Lower leg skin (tissue), 4 donors: ENCODE measurements at regions not wholly inside any gene's neighbourhood (a gene's known extent, or its start where the extent isn't known, plus 50 kb on each side); places are given as distances from the start of the nearest gene placed in this dataset.

Experiments used
- DNase-seq, 2 donors: peaks; one replicate each; pipeline ENCODE4 v3.0.0-alpha.2; 2019; ENCODE audit warnings: low spot score in 2 of 2
- H3K4me3 ChIP-seq: fragments of 200-600 bp; sonication (generic); 2 replicates; pipeline ENCODE4 v1.5.1; 2017; ENCODE audit warnings: mild to moderate bottlenecking, low read depth; ENCODE audit not compliant: poor library complexity, severe bottlenecking
- CTCF ChIP-seq, 3 donors: fragments of 450-650 bp; IDR thresholded peaks; one replicate each; pipeline ENCODE4 v1.5.1; 2016; ENCODE audit warnings: antibody characterized with exemption in 3 of 3, mild to moderate bottlenecking in 3 of 3, moderate library complexity in 2 of 3
- POLR2A ChIP-seq, 2 donors: fragments of 450-650 bp; IDR thresholded peaks; one replicate each; pipeline ENCODE4 v1.6.1; 2016 to 2017; ENCODE audit warnings: antibody characterized with exemption in 2 of 2, mild to moderate bottlenecking in 1 of 2, moderate library complexity in 1 of 2
- WGBS, 2 donors: methylation state at CpG; one replicate each; pipeline ENCODE4 v1.1.5; 2018; 5-methylcytosine and 5-hydroxymethylcytosine counted together
- intact Hi-C: fragments of 100-400 bp; cut with DNase I; formaldehyde crosslinking; loops from one replicate; pipeline ENCODE4 v1.15.0; 2023; ENCODE audit warnings: low total_unique reads

GRCh38 chr17:77435272-77436057 is 294.7 kb downstream of the SEC14L1 start:
- TF ChIP-seq CTCF (IDR thresholded peaks at IDR 0.05) (no peak), POLR2A (IDR thresholded peaks at IDR 0.05) (no peak)
- no peak overlapping the region for H3K4me3 ChIP-seq
- intact Hi-C loops, result loop anchor here (10.0 kb wide), 1 partner anchor 49 kb away; no protein-coding TSS in a partner anchor
- WGBS, 2 donors, result 74 to 75% methylated on average over 23 to 24 of the region's 24 CpGs
- DNase-seq, result no peak

GRCh38 chr17:77436058-77436442 is 295.3 kb downstream of the SEC14L1 start:
- no peak overlapping the region for H3K4me3 ChIP-seq
- 50 to 51% methylated on average over 11 of the region's 11 CpGs for WGBS, 2 donors

GRCh38 chr17:77436481-77436880 is 295.7 kb downstream of the SEC14L1 start:
- intact Hi-C loops, result loop anchor here (10.0 kb wide), 1 partner anchor 48 kb away; no protein-coding TSS in a partner anchor
- no peak for TF ChIP-seq CTCF (IDR thresholded peaks at IDR 0.05)
- TF ChIP-seq POLR2A (IDR thresholded peaks at IDR 0.05), result no peak
- H3K4me3 ChIP-seq, result no peak overlapping the region
- DNase-seq, result no peak
- WGBS, 2 donors, result 62 to 71% methylated on average over 10 to 11 of the region's 11 CpGs

More at GRCh38 chr17:77436058-77436442, 295.3 kb downstream of the SEC14L1 start:
- DNase-seq, result no peak
- TF ChIP-seq CTCF (IDR thresholded peaks at IDR 0.05), result no peak
- no peak for TF ChIP-seq POLR2A (IDR thresholded peaks at IDR 0.05)
- intact Hi-C loops, result loop anchor here (10.0 kb wide), 1 partner anchor 49 kb away; no protein-coding TSS in a partner anchor

- TF ChIP-seq POLR2A (IDR thresholded peaks at IDR 0.05), result no peak
- TF ChIP-seq CTCF (IDR thresholded peaks at IDR 0.05), result no peak
- H3K4me3 ChIP-seq, result no peak overlapping the region
- 37 to 38% methylated on average over 10 of the region's 10 CpGs for WGBS, 2 donors
- intact Hi-C loops, result loop anchor here (10.0 kb wide), 1 partner anchor 48 kb away; no protein-coding TSS in a partner anchor
- DNase-seq, result no peak
These were observed 296.2 kb downstream of the SEC14L1 start for GRCh38 chr17:77437017-77437416.

GRCh38 chr17:77437747-77438146 is 297.0 kb downstream of the SEC14L1 start:
- DNase-seq, result no peak
- intact Hi-C loops, result loop anchor here (10.0 kb wide), 1 partner anchor 47 kb away; no protein-coding TSS in a partner anchor
- H3K4me3 ChIP-seq, result no peak overlapping the region
- 81 to 88% methylated on average over 10 to 12 of the region's 12 CpGs for WGBS, 2 donors
- no peak for TF ChIP-seq POLR2A (IDR thresholded peaks at IDR 0.05)
- TF ChIP-seq CTCF (IDR thresholded peaks at IDR 0.05), result no peak
